GM19438 (cell line): ENCODE measurements at regions not wholly inside any gene's neighbourhood (a gene's known extent, or its start where the extent isn't known, plus 50 kb on each side); places are given as distances from the start of the nearest gene placed in this dataset.

ENCODE experiments used
- ATAC-seq: cut with Tn5 transposase; IDR thresholded peaks from one replicate; pipeline ENCODE4 v1.9.1; 2021; ENCODE audit warnings: low read depth; ENCODE audit not compliant: unreplicated experiment

GRCh38 chr1:90413519-90413918 is 303.6 kb downstream of the BARHL2 start:
- ATAC-seq = no peak

- ATAC-seq = no peak
Observed at GRCh38 chr1:90412563-90412962, 304.5 kb downstream of the BARHL2 start.

- ATAC-seq = no peak
Observed at GRCh38 chr1:90411185-90411584, 305.9 kb downstream of the BARHL2 start.

GRCh38 chr1:90407737-90408136 is 309.4 kb downstream of the BARHL2 start:
- ATAC-seq = no peak

GRCh38 chr1:90405726-90406125 is 311.4 kb downstream of the BARHL2 start:
- ATAC-seq = no peak

- no peak for ATAC-seq
Observed at GRCh38 chr1:90402893-90403849, 313.9 kb downstream of the BARHL2 start.

GRCh38 chr1:90400131-90400530 is 317.0 kb downstream of the BARHL2 start:
- no peak for ATAC-seq

- no peak for ATAC-seq
Observed at GRCh38 chr1:90396917-90397316, 320.2 kb downstream of the BARHL2 start.

GRCh38 chr1:90394247-90394646 is 322.9 kb downstream of the BARHL2 start:
- no peak for ATAC-seq

- no peak for ATAC-seq
Observed at GRCh38 chr1:90393025-90393424, 324.1 kb downstream of the BARHL2 start.

GRCh38 chr1:90391126-90391525 is 326.0 kb downstream of the BARHL2 start:
- no peak for ATAC-seq

- ATAC-seq = no peak
Observed at GRCh38 chr1:90387805-90388204, 329.3 kb downstream of the BARHL2 start.

- no peak for ATAC-seq
Observed at GRCh38 chr1:90386899-90387720, 330.0 kb downstream of the BARHL2 start.

GRCh38 chr1:90384193-90384592 is 332.9 kb downstream of the BARHL2 start:
- no peak for ATAC-seq

- ATAC-seq = no peak
Observed at GRCh38 chr1:90382161-90382560, 334.9 kb downstream of the BARHL2 start.

- ATAC-seq = no peak
Observed at GRCh38 chr1:90381598-90381997, 335.5 kb downstream of the BARHL2 start.

GRCh38 chr1:90371448-90371813 is 345.7 kb downstream of the BARHL2 start:
- no peak for ATAC-seq

- ATAC-seq = no peak
Observed at GRCh38 chr1:90370686-90371447, 346.2 kb downstream of the BARHL2 start.

- ATAC-seq = no peak
Observed at GRCh38 chr1:90362163-90362562, 354.9 kb downstream of the BARHL2 start.

- no peak for ATAC-seq
Observed at GRCh38 chr1:90361026-90361425, 356.1 kb downstream of the BARHL2 start.

GRCh38 chr1:90359994-90360393 is 357.1 kb downstream of the BARHL2 start:
- ATAC-seq = no peak
